Small intestine (tissue), 7 donors: ENCODE measurements at regions not wholly inside any gene's neighbourhood (a gene's known extent, or its start where the extent isn't known, plus 50 kb on each side); places are given as distances from the start of the nearest gene placed in this dataset.

ENCODE experiments used
- DNase-seq, 2 donors: peaks; one replicate each; pipeline versions ENCODE4 v3.0.0 to v3.0.0-alpha.2; 2013
- FAIRE-seq: peaks from 2 replicates; lab custom pipeline; 2012; peaks lifted over from hg19 to GRCh38; lab: Jason Lieb, UNC
- H3K27ac ChIP-seq, 3 donors: one replicate each; pipeline ENCODE4 v1.5.1; 2013; ENCODE audit warnings: low read length in 2 of 3, mild to moderate bottlenecking in 2 of 3, control low read depth in 1 of 3, inconsistent platforms in 1 of 3, low read depth in 1 of 3, moderate library complexity in 1 of 3
- H3K27me3 ChIP-seq, 3 donors: one replicate each; pipeline ENCODE4 v1.6.1; 2013; ENCODE audit warnings: low read length in 3 of 3, inconsistent platforms in 1 of 3; ENCODE audit not compliant: control insufficient read depth in 3 of 3, insufficient read depth in 3 of 3
- H3K36me3 ChIP-seq, 3 donors: one replicate each; pipeline ENCODE4 v1.6.1; 2013; ENCODE audit warnings: low read length in 3 of 3, inconsistent platforms in 1 of 3, low read depth in 1 of 3, mild to moderate bottlenecking in 1 of 3, moderate library complexity in 1 of 3; ENCODE audit not compliant: control insufficient read depth in 3 of 3, insufficient read depth in 2 of 3
- H3K4me1 ChIP-seq, 3 donors: one replicate each; pipeline ENCODE4 v1.6.1; 2013; ENCODE audit warnings: low read length in 2 of 3, inconsistent platforms in 1 of 3, low read depth in 1 of 3, mild to moderate bottlenecking in 1 of 3, moderate library complexity in 1 of 3; ENCODE audit not compliant: control insufficient read depth in 3 of 3, insufficient read depth in 2 of 3
- H3K4me3 ChIP-seq, 3 donors: one replicate each; pipeline ENCODE4 v1.5.1; 2013; ENCODE audit warnings: low read length in 3 of 3, control low read depth in 1 of 3, inconsistent platforms in 1 of 3, low read depth in 1 of 3, mild to moderate bottlenecking in 1 of 3, moderate library complexity in 1 of 3
- H3K9me3 ChIP-seq, 2 donors: one replicate each; pipeline ENCODE4 v1.6.1; 2013; ENCODE audit warnings: low read depth in 1 of 2, low read length in 1 of 2; ENCODE audit not compliant: control insufficient read depth in 2 of 2, insufficient read depth in 1 of 2
- WGBS, 3 donors: extraction: QIAGEN DNeasy Blood & Tissue Kit; methylation state at CpG; one replicate each; pipeline ENCODE4 v1.1.7; 2013; 5-methylcytosine and 5-hydroxymethylcytosine counted together
- donor health status: healthy with polysubstance abuse.
- donor health status: control.
- donor health status: control.
- donor health status: Bipolar disorder and iron deficiency.
- donor health status: healthy.

DNA sequence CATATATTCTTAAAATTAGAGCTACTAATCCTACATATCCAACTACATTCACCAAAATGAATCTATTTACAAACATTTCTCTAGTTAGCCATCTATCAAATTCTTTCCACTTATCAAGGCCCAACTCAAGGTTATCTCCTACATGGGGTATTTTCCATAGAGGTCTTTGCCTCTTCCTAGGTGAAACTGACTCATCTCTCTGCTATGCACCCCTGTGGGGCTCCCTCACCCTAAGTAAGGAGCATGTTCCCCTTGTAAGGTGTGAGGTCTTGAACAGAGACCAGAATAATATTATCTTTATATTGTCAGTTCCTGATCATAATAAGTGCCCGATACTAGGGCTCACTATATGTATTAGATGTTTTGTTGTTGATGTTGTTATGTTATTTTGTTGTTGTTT lies 74.6 kb upstream of the TSC22D2 start:
- H3K4me3 ChIP-seq, result no peak overlapping the region
- no peak for FAIRE-seq
- no peaks in the 10 kb centered on the region for H3K36me3 ChIP-seq

DNA sequence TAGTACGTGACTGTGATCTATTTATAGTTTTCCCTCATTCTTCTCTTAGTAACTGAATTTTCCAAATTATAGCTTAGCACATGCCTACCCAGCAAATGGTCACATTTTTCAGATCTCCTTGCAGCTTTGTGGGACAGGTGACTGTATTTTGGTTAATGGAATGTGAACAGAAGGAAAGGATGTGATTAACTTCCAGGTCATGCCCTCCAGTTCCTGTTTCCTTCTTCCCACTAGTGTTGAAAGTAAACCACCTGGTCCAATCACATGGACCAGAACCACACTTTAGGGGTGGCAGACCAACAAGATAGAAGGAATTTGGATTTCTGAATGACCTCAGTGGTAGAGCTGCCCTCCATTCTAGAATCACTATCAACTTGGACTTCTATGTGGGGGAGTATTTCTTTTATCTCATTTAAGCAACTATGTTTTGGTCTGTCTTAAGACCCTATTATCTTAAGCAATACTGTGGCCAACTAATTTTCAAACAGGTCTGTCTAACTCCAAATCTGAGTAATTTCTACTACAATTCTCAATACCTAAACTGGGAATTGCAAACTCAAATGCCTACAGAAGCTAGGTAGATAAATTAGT lies 76.0 kb upstream of the TSC22D2 start:
- Histone ChIP-seq H3K36me3 (no peaks in the 10 kb centered on the region), H3K4me3 (no peak overlapping the region), H3K27ac (no peak overlapping the region), H3K9me3 (no peaks in the 10 kb centered on the region), H3K4me1 (no peaks in the 10 kb centered on the region), H3K27me3 (no peaks in the 10 kb centered on the region)
- DNase-seq (no peak), FAIRE-seq (no peak)
- 69 to 95% (median 76%) methylated on average over 1 of the region's 1 CpG for WGBS, 3 donors

More for the DNA sequence above, 74.6 kb upstream of the TSC22D2 start:
- WGBS, 3 donors, result 96 to 98% (median 98%) methylated on average over 1 of the region's 1 CpG
- Histone ChIP-seq H3K4me1 (no peaks in the 10 kb centered on the region), H3K27ac (no peak overlapping the region), H3K9me3 (no peaks in the 10 kb centered on the region), H3K27me3 (no peaks in the 10 kb centered on the region)
- DNase-seq, result no peak

DNA sequence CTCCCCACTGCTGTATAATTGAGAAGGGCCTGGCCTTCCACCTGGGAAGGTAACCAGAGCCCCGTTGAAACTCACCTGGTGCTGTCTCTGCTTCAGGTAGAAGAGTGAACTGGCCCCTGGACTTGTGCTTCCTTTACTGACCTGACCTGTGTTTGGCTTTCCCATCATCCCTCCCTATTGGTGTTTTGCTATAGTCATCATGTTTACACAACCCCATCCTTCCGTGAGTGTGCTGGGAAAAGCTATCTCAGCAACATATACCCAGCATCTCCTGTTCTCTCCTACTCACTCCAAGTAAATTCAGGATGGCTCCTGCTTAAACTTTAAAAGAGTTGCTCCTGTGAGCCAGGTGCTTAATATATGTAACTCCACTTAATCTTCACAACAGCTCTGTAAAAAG lies 77.2 kb upstream of the TSC22D2 start:
- FAIRE-seq (no peak), DNase-seq (no peak)
- Histone ChIP-seq H3K9me3 (no peaks in the 10 kb centered on the region), H3K4me3 (no peak overlapping the region), H3K36me3 (no peaks in the 10 kb centered on the region), H3K4me1 (no peaks in the 10 kb centered on the region), H3K27ac (no peak overlapping the region), H3K27me3 (no peaks in the 10 kb centered on the region)
- WGBS, 3 donors, result 63 to 83% (median 80%) methylated on average over 2 of the region's 2 CpGs

DNA sequence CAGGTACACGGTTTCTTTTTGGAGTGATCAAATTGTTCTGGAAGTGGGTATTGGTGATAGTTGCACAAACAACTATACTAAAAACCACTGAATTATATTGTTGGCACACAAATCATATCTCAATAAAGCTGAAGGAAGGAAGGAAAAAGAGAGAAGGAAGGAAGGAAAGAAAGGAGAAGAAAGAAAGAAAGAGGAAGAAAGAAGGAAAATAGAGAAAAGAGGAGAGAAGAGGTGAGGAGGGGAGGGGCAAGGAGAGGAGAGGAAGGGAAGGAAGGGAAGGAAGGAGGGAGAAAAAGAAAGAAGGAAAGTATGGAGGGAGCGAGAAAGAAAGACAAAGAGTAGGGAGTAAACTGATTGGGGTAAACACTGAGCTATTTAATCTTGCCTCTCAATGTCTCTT lies 77.9 kb upstream of the TSC22D2 start:
- 53 to 81% (median 78%) methylated on average over 2 of the region's 2 CpGs for WGBS, 3 donors
- Histone ChIP-seq H3K27ac (no peak overlapping the region), H3K4me3 (no peak overlapping the region), H3K36me3 (no peaks in the 10 kb centered on the region), H3K27me3 (no peaks in the 10 kb centered on the region), H3K4me1 (peaks cover 0 to 6% (median 0%) of the 10 kb centered on the region in 3 donors), H3K9me3 (no peaks in the 10 kb centered on the region)
- no peak for FAIRE-seq
- DNase-seq, result no peak

DNA sequence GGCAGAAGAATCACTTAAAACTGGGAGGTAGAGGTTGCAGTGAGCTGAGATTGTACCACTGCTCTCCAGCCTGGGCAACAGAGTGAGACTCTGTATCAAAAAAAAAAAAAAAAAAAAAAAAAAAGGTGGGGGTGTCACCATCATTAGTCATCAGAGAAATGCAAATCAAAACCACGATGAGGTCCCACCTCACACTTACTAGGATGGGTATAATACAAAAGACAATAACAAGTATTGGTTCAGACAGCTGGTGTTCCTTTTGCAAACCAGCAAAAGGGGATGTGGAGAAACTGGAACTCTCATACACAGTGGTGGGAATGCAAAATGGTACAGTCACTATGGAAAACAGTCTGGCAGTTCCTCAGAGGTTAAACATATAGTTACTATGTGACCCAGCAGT lies 78.7 kb upstream of the TSC22D2 start:
- Histone ChIP-seq H3K4me1 (peaks cover 0 to 13% (median 0%) of the 10 kb centered on the region in 3 donors), H3K27ac (no peak overlapping the region), H3K4me3 (no peak overlapping the region), H3K9me3 (no peaks in the 10 kb centered on the region), H3K27me3 (no peaks in the 10 kb centered on the region), H3K36me3 (no peaks in the 10 kb centered on the region)
- DNase-seq, result no peak
- WGBS, 3 donors, result 62 to 91% (median 73%) methylated on average over 1 of the region's 1 CpG
- FAIRE-seq, result no peak

DNA sequence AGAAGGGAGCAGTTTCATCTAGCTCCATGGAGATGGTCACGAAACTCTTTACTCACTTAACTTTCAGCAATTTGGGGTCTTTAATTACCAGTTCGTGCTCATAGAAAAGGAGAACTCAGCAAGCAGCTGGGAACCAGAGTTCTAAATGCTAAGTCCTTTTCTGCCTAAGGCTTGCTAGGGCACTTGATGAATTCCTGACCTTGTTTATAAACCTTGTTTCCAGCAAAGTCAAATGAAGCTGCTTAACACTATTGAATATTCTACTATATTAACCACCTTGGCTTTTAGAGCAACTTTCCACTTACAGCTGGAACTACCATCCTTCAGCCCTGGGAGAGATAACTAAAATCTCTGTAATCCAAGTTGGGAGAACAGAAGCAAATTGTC lies 79.5 kb upstream of the TSC22D2 start:
- Histone ChIP-seq H3K4me3 (no peak overlapping the region), H3K4me1 (peaks cover 0 to 19% (median 0%) of the 10 kb centered on the region in 3 donors), H3K27me3 (no peaks in the 10 kb centered on the region), H3K27ac (no peak overlapping the region), H3K9me3 (no peaks in the 10 kb centered on the region), H3K36me3 (no peaks in the 10 kb centered on the region)
- DNase-seq (no peak), FAIRE-seq (no peak)
- WGBS, 3 donors, result 87 to 98% (median 92%) methylated on average over 2 of the region's 2 CpGs

DNA sequence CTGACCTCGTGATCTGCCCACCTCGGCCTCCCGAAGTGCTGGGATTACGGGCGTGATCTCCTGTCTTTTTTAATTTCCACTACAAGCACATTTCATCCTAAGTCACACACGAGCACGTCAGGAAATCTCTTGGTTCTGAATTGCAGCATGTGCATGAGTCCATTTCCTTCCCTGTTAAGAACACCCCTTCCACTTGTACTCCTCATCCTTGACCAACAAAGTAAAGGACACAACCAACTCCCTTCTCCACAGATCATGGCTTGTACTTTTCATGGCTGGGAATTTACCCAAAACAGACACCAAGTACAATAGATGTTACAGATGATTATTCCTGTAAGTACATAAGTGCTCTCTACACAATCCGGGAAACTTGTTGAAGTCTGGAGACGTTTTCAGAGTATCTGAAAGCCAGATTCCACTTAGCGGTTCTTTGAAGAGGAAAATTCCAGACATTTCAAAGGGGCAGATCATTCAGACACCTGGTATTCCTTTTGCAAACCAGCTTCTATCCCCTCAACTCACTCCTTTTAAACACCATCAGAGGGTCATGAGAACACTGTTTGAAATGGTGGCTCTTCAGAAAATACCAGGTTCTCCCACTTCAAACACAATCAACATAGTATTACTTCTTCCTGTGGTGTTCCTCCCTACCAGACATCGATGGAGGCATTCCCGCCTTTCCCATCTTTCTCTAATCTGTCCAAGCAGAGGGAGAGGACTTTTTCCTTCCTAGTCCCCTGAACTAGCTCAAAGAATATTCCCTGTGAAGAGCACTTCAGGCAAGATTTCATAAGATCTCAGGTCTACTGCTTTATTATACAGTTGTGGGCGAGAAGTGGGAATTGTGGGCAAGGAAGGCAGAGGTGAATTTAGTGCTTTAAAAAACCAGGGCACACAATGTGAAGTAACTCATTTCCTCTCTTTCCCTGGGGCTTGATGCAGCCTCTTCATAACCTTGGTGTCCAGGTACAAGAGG lies 80.1 kb upstream of the TSC22D2 start:
- no peak for FAIRE-seq
- Histone ChIP-seq H3K27me3 (no peaks in the 10 kb centered on the region), H3K9me3 (no peaks in the 10 kb centered on the region), H3K36me3 (no peaks in the 10 kb centered on the region), H3K4me3 (no peak overlapping the region), H3K4me1 (peaks cover 0 to 19% (median 0%) of the 10 kb centered on the region in 3 donors), H3K27ac (no peak overlapping the region)
- 85 to 92% (median 86%) methylated on average over 13 of the region's 13 CpGs for WGBS, 3 donors
- DNase-seq, result no peak

DNA sequence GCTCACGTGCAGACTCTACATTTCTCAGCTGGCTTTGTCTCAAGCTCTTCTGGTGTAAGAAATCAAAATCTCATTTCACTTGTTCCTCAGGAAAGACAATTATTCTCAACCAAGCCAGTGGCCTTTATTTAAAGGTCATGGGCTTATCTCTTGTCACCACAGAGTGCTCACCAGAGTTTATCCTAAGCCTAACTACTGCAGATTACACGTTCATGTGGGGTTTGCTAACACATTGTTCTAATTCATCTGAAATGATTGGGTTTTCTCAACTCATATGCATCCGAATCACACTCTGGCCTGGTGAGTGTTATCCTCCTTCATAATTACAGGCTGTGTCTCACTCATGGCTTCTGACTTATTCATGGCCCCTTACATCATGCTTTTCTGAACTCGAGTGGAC lies 83.3 kb upstream of the TSC22D2 start:
- 53 to 76% (median 62%) methylated on average over 4 of the region's 4 CpGs for WGBS, 3 donors
- no peak for FAIRE-seq
- no peak overlapping the region for H3K4me3 ChIP-seq
- H3K9me3 ChIP-seq, result no peaks in the 10 kb centered on the region
- no peaks in the 10 kb centered on the region for H3K36me3 ChIP-seq
- no peaks in the 10 kb centered on the region for H3K27me3 ChIP-seq
- H3K4me1 ChIP-seq, result peaks cover 0 to 27% (median 0%) of the 10 kb centered on the region in 3 donors
- no peak overlapping the region for H3K27ac ChIP-seq
- DNase-seq, result no peak
